IPS DF 6.9 (cell line): ENCODE measurements at regions not wholly inside any gene's neighbourhood (a gene's known extent, or its start where the extent isn't known, plus 50 kb on each side); places are given as distances from the start of the nearest gene placed in this dataset.

Experiments
- DNase-seq: peaks from one replicate; pipeline ENCODE4 v3.0.0-alpha.2; 2013; ENCODE audit warnings: low read depth, low spot score
- H3K27ac ChIP-seq: one replicate; pipeline ENCODE4 v1.5.1; 2013; ENCODE audit warnings: low read length, control low read depth
- H3K27me3 ChIP-seq: 2 replicates; pipeline ENCODE4 v1.6.1; 2013; ENCODE audit warnings: mild to moderate bottlenecking, low read length; ENCODE audit not compliant: control insufficient read depth, insufficient read depth
- H3K36me3 ChIP-seq: 2 replicates; pipeline ENCODE4 v1.6.1; 2013; ENCODE audit warnings: low read length; ENCODE audit not compliant: control insufficient read depth, insufficient read depth
- H3K4me1 ChIP-seq: 2 replicates; pipeline ENCODE4 v1.6.1; 2013; ENCODE audit warnings: low read length; ENCODE audit not compliant: control insufficient read depth, insufficient read depth
- H3K4me3 ChIP-seq: 2 replicates; pipeline ENCODE4 v1.5.1; 2013; ENCODE audit warnings: mild to moderate bottlenecking, low read length
- H3K9me3 ChIP-seq: 2 replicates; pipeline ENCODE4 v1.6.1; 2013; ENCODE audit warnings: low read length, inconsistent platforms; ENCODE audit not compliant: control insufficient read depth, insufficient read depth
- WGBS: extraction: QIAGEN DNeasy Blood & Tissue Kit; methylation state at CpG from one replicate; pipeline ENCODE4 v1.1.7; 2013; ENCODE audit warnings: mixed read lengths, missing lambda C conversion rate; ENCODE audit not compliant: insufficient read length, insufficient coverage; 5-methylcytosine and 5-hydroxymethylcytosine counted together

DNA sequence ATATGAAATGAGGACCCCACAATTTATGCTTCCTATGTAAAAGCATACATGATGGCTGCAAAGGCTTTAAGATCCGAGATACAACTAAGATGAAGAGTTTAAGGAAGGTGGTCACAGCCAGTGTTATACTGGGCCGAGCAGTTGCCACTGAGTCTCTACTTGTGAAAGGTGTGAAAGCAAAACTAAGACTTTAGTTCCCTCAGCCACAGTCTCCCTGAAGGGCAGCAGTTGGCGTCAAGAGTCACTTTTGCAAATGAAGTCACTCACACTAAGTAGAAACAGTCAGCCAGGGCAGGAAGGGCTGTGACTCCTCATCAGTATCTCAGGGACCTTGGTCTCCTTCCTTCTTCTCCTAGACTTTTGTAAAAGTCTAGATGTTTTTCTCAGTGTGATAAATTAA is 191.6 kb upstream of the MCHR2 start:
- no peak overlapping the region for H3K4me3 ChIP-seq
- no peak overlapping the region for H3K27ac ChIP-seq
- H3K36me3 ChIP-seq, result no peaks in the 10 kb centered on the region
- no peaks in the 10 kb centered on the region for H3K27me3 ChIP-seq
- WGBS, result no CpG with 5 or more reads among the region's 3 CpGs
- no peaks in the 10 kb centered on the region for H3K4me1 ChIP-seq
- no peak for DNase-seq
- no peaks in the 10 kb centered on the region for H3K9me3 ChIP-seq

DNA sequence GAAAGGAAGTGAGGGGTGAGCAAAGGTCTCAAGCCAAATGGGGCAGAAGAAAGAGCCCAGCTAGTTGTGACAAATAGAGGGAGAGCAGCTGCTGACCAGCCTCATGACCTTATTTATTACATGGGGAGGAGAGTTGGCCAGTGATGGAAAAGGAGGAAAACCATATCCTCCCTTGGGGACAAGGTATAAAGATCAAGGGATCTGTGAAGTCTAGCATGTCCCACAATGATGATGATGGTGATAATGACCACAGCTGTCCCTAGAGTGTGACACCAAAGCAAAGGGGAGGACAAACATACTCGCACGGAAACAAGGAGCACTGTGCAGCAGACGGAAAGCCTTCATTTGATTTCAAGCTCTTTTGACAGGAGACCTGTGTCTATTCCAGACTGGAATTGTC is 190.4 kb upstream of the MCHR2 start:
- H3K4me3 ChIP-seq, result no peak overlapping the region

DNA sequence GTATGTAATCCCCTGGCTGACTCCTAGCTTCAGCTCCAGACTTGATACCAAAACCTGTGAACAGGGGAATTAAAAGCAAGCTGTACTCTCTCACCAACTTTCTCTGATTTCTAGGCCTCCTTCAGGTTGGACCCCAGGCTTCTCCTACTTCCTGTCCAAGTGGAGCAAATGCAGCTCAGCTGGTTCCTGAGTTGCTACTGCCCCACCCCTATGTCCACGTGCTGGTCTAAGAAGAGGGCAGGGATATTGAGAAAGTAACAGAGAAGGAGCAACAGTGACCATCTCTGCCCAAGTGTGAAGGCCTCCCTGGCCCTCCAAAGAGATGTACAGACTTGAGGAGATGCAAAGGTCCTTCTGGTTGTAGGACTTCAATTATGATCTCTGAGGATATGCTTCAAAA is 188.3 kb upstream of the MCHR2 start:
- DNase-seq, result no peak
- no peaks in the 10 kb centered on the region for H3K36me3 ChIP-seq
- WGBS, result no CpG with 5 or more reads among the region's 1 CpG

More for the DNA sequence above, 190.4 kb upstream of the MCHR2 start:
- no peaks in the 10 kb centered on the region for H3K36me3 ChIP-seq
- no peaks in the 10 kb centered on the region for H3K9me3 ChIP-seq
- no peaks in the 10 kb centered on the region for H3K4me1 ChIP-seq
- H3K27me3 ChIP-seq, result no peaks in the 10 kb centered on the region
- no CpG with 5 or more reads among the region's 3 CpGs for WGBS
- DNase-seq, result no peak
- no peak overlapping the region for H3K27ac ChIP-seq

DNA sequence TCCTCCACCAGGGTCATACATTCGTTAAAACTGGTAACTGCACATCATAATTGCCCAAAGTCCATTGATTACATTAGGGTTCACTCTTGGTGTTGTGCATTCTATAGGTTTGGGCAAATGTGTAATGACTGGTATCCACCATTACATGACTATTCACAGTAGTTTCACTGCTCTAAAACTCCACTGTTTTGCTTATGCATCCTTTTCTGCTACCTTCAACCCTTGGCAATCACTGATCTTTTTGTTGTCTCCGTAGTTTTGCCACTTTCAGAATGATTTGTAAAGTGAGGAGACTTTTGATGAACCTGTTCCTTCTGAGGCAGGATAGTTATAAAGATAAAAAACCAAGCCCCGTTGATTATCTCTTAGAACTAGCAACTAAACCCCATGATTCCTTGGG is 187.3 kb upstream of the MCHR2 start:
- Histone ChIP-seq H3K9me3 (no peaks in the 10 kb centered on the region), H3K27ac (no peak overlapping the region), H3K4me3 (no peak overlapping the region), H3K36me3 (no peaks in the 10 kb centered on the region), H3K4me1 (peaks cover 2% of the 10 kb centered on the region; the same call in 1 of the 2 replicates), H3K27me3 (no peaks in the 10 kb centered on the region)
- no peak for DNase-seq
- WGBS, result no CpG with 5 or more reads among the region's 3 CpGs

More for the DNA sequence above, 188.3 kb upstream of the MCHR2 start:
- H3K4me3 ChIP-seq, result no peak overlapping the region
- H3K27ac ChIP-seq, result no peak overlapping the region
- H3K4me1 ChIP-seq, result no peaks in the 10 kb centered on the region
- no peaks in the 10 kb centered on the region for H3K9me3 ChIP-seq
- H3K27me3 ChIP-seq, result no peaks in the 10 kb centered on the region

DNA sequence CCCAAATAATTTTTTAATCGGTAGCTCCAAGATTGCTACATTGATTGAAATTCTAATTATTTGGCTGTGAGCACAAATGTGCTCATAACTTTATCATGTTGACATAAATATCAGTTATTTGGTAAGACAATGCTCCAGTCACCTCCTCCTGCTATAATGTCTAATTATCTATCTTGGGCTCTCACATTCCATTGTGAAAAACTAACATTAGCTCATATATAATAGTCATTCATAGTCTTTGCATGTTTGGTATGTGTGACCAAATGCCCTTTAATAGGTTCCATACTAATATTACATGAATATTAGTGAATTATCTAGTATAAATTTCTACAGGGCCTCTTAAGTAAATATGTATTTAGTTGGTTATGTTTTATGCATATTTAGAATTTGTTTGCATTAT is 185.6 kb upstream of the MCHR2 start:
- no peaks in the 10 kb centered on the region for H3K36me3 ChIP-seq
- H3K9me3 ChIP-seq, result no peaks in the 10 kb centered on the region
- WGBS, result no CpG with 5 or more reads among the region's 1 CpG
- no peak overlapping the region for H3K4me3 ChIP-seq
- DNase-seq, result no peak
- H3K27ac ChIP-seq, result no peak overlapping the region
- peaks cover 2% of the 10 kb centered on the region; the same call in 1 of the 2 replicates for H3K4me1 ChIP-seq
- no peaks in the 10 kb centered on the region for H3K27me3 ChIP-seq

DNA sequence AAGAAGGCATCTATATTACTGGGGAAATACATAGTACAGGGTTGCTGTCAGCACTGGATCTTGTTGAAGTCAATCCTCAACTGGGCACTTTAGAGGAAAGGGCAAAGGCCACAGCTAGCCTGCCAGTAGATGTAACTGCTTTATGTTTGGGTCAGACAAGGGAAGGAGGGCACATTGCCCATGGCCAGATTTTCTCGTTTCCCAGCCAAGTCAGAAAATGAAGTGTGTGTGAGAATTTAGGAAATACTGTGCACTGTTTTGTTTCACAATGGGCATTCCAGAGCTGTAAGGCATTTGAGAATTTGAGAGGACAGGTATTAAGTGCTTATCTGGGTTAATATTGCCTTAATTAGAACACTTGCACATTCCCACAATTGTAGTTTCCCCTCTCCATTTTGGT is 183.9 kb upstream of the MCHR2 start:
- Histone ChIP-seq H3K27ac (no peak overlapping the region), H3K4me3 (no peak overlapping the region), H3K36me3 (no peaks in the 10 kb centered on the region), H3K27me3 (no peaks in the 10 kb centered on the region), H3K9me3 (no peaks in the 10 kb centered on the region), H3K4me1 (peaks cover 2% of the 10 kb centered on the region; the same call in 1 of the 2 replicates)
- WGBS, result no CpG with 5 or more reads among the region's 1 CpG
- no peak for DNase-seq

DNA sequence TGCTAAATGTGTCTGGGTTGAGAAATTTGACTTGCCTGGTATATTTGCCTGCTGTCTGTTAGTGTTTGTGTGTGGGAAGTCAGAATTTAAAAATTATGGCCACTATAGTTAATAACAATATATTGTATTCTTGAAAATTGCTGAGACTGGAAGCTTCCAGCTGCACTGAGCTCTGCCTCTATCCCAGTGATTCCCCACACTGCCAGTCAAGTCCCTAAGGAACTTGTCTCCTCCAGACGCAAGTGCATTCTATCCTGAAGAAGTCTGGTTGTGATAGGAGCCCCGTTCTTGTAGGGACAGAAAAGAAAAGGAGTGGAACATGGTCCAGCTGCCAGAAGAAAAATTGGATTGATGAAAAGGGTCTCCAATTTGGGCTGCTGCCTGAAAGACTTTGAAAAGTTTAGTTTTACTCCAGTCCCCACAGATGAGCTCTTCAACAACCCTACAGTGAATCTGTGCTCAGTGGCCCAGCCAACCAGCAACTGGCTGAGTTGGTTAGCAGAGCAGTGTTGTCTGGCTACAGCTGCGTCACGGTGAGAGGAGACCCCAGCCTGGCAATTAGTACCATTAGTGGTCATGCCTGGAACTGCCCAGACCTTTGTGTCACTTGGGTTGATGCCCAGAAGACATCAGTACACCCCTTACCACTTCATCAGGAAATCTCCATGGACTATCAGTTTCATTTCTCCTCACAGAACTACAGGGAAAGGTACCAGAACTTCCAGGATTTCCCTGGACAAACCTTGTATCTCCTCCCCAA is 183.1 kb upstream of the MCHR2 start:
- H3K9me3 ChIP-seq, result no peaks in the 10 kb centered on the region
- H3K4me3 ChIP-seq, result no peak overlapping the region
- no peak overlapping the region for H3K27ac ChIP-seq
- WGBS, result no CpG with 5 or more reads among the region's 4 CpGs
- no peaks in the 10 kb centered on the region for H3K27me3 ChIP-seq
- H3K4me1 ChIP-seq, result peaks cover 2% of the 10 kb centered on the region; the same call in 1 of the 2 replicates
- no peak for DNase-seq
- no peaks in the 10 kb centered on the region for H3K36me3 ChIP-seq

DNA sequence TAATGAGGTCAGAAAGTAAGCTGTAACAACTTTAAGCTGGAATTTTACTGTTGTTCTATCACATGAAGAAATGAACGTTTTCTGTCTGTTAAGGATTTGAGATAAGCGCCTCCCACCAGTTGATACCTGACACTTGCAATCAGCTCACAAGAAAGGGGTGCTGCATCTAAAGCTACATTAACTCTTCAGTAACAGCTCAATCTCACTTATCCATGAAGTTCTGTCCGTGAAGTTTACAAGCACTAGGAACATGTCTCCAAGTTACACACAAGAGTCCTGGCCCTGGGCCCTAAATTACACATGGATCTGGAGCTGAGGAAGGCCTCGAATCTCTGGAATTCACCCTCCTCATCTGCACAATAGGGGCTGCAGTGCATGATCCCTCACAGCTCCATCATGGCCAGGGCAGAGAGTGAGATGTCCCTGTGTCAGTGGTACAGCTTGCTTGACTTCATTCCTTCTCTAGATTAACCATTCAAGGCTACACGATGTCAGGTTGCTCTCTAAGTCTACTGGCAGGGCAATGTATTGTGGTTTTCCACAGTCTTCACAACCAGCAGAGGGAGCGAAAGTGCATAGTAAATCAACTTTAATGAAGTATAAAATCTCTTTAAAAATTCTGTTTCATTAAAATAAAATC is 182.4 kb upstream of the MCHR2 start:
- no peaks in the 10 kb centered on the region for H3K36me3 ChIP-seq
- no peaks in the 10 kb centered on the region for H3K27me3 ChIP-seq
- no peak overlapping the region for H3K4me3 ChIP-seq
- no peak for DNase-seq
- peaks cover 2% of the 10 kb centered on the region; the same call in 1 of the 2 replicates for H3K4me1 ChIP-seq
- no peak overlapping the region for H3K27ac ChIP-seq
- H3K9me3 ChIP-seq, result no peaks in the 10 kb centered on the region
- no CpG with 5 or more reads among the region's 6 CpGs for WGBS

DNA sequence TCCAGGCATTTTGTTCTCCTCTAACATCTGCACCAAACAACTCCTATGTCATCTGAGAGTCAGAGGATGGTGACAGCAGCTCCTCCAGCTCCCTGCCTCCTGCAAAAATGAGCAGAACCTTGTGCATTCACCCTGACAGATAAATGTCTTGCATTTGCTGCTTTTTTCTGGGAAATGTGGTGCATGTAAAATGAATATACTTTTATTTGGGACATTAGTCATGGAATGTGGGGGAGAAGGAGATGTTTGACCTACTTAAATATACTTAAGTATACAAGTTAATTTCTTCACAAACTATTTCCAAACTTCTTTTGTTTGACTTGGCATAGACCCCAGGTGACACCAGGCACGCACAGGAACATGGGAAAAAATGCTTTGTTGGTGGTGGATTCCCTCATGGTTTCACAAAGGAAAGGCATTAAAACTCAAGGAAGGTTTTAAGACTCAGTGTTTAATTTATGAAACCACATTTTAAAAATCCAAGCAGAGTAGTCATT is 181.8 kb upstream of the MCHR2 start:
- H3K27ac ChIP-seq, result no peak overlapping the region
- no peak for DNase-seq
- no peaks in the 10 kb centered on the region for H3K27me3 ChIP-seq
- H3K4me3 ChIP-seq, result no peak overlapping the region
- H3K9me3 ChIP-seq, result no peaks in the 10 kb centered on the region
- H3K4me1 ChIP-seq, result peaks cover 2% of the 10 kb centered on the region; the same call in 1 of the 2 replicates
- H3K36me3 ChIP-seq, result no peaks in the 10 kb centered on the region
- no CpG with 5 or more reads among the region's 1 CpG for WGBS

DNA sequence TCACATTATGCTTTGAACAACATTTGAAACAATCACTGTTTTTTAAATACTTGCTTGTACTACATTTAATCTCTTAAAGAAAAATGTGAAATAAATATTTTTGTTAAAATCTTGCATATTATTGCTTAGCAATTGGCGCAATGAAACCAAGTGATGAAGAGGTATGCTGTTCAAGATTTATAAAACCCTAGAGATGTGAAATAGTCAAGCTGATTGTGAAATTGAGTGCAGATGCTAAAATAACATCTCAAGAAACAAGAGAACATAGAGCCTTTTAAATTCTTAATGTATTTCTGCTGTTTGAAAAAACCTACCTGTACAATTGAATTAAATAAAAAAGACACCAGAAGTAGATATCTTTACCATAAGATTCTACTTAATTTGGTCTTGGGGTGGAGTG is 179.2 kb upstream of the MCHR2 start:
- no peak for DNase-seq
- Histone ChIP-seq H3K4me1 (peaks cover 5% of the 10 kb centered on the region; the same call in 1 of the 2 replicates), H3K27me3 (no peaks in the 10 kb centered on the region; the same call in 1 of the 2 replicates), H3K4me3 (no peak overlapping the region), H3K9me3 (no peaks in the 10 kb centered on the region), H3K27ac (no peak overlapping the region), H3K36me3 (no peaks in the 10 kb centered on the region)
- WGBS, result 100% methylated on average over 1 of the region's 1 CpG
